ENCODE measurements at regions not wholly inside any gene's neighbourhood (a gene's known extent, or its start where the extent isn't known, plus 50 kb on each side); places are given as distances from the start of the nearest gene placed in this dataset.

- H3K4me1 ChIP-seq (replicated peaks in 1 of 2; ENCODE audit: control insufficient read depth in 2 of 2, insufficient read depth in 2 of 2, low read length in 2 of 2): no peaks in the 10 kb centered on the region
- H3K9ac ChIP-seq (ENCODE audit: insufficient read depth in 1 of 2, low read depth in 2 of 2, low read length in 2 of 2): no peak overlapping the region
- CTCF ChIA-PET (ENCODE audit: low intra/inter-chr PET ratio): no interaction called here
- H3K79me2 ChIP-seq (ENCODE audit: control insufficient read depth, insufficient read depth, low read length): no peaks in the 10 kb centered on the region
- H4K20me1 ChIP-seq (replicated peaks; ENCODE audit: control insufficient read depth, insufficient read depth, low read length): no peaks in the 10 kb centered on the region
- no peaks in the 10 kb centered on the region for H3K36me3 ChIP-seq (ENCODE audit: control insufficient read depth, insufficient read depth, low read length)
- H3K27me3 ChIP-seq (ENCODE audit: control insufficient read depth in 2 of 2, insufficient read depth in 2 of 2, low read length in 2 of 2): no peaks in the 10 kb centered on the region
- intact Hi-C loops (cut with micrococcal nuclease) (no loop called here), in situ Hi-C loops (cut with MboI) (no loop called here)
- DNase-seq (ENCODE audit: extremely low read depth in 1 of 4, low spot score in 3 of 4) (no peak), FAIRE-seq (no peak), ATAC-seq (no peak)
- H3K9me3 ChIP-seq (replicated peaks; ENCODE audit: control insufficient read depth, insufficient read depth, low read depth, low read length): no peaks in the 10 kb centered on the region
- BruUV-seq (replicated peaks): no TSS peak
- H3K9me1 ChIP-seq (ENCODE audit: control insufficient read depth, insufficient read depth, low read length): no peaks in the 10 kb centered on the region
- WGBS (ENCODE audit: insufficient coverage, low coverage, missing lambda C conversion rate): 0% methylated on average over 1 of the region's 2 CpGs
- no peak for TF ChIP-seq SRF (CRISPR knock-in tag; IDR thresholded peaks at IDR 0.05)
- no peak for TF ChIP-seq MLLT1 (IDR thresholded peaks at IDR 0.05)
- no peak for TF ChIP-seq ELF1 (tag; IDR thresholded peaks at IDR 0.05)
- no peak for TF ChIP-seq ZNF764 (CRISPR knock-in tag; IDR thresholded peaks at IDR 0.05; ENCODE audit: low read depth)
- TF ChIP-seq MBD1 (CRISPR knock-in tag; IDR thresholded peaks at IDR 0.05): no peak
- POLR2A ChIA-PET: no interaction called here
- H3K27ac ChIP-seq (ENCODE audit: extremely low read depth, low read depth, low read length): no peak overlapping the region
- no peak overlapping the region for H3K4me3 ChIP-seq
- H3K4me2 ChIP-seq (ENCODE audit: insufficient read depth, low read length): no peak overlapping the region
- no peak overlapping the region for H2AFZ ChIP-seq (ENCODE audit: low read depth, low read length)
These were observed 515.9 kb upstream of the DPPA4 start for GRCh38 chr3:109853077-109853731.

All from K562 (cell line).